HG03066 (cell line): ENCODE measurements at regions not wholly inside any gene's neighbourhood (a gene's known extent, or its start where the extent isn't known, plus 50 kb on each side); places are given as distances from the start of the nearest gene placed in this dataset.

Source experiments
- ATAC-seq: cut with Tn5 transposase; IDR thresholded peaks from one replicate; pipeline ENCODE4 v1.9.1; 2021; ENCODE audit warnings: low read depth; ENCODE audit not compliant: unreplicated experiment

DNA sequence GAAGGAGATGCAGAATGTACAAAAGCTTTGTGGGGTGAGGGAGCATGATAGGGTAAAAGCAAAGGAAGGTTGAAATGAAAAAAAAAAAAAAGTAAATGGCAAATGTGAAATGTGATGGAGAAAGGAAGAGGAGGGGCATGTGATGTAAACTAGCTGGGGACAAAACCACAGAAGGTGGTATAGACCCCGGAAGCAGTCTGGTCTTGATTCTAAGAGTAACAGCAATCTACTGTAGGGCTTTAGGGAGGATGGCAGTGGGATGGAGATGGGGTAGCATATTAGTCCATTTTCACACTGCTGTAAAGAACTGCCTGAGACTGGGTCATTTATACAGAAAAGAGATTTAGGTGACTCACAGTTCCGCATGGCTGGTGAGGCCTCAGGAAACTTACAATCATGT is 362.0 kb downstream of the SOCS6 start:
- ATAC-seq, result no peak

DNA sequence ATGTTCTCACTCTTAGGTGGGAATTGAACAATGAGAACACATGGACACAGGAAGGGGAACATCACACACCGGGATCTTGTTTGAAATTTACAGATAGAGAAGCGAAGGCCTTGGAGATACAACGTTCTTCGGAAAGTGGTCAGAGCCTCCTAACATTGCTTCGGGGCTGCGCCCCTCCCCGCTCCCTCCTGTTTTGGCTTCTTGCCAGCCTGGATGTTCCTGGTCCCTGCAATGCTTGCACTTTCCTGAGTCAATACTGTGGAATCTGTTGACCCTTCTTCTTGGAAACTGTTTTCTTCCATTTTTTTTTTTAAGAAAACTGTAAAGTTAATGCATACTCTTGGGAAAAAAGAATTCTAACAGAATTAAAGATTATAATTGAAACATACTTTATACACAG is 360.8 kb downstream of the SOCS6 start:
- ATAC-seq, result no peak

DNA sequence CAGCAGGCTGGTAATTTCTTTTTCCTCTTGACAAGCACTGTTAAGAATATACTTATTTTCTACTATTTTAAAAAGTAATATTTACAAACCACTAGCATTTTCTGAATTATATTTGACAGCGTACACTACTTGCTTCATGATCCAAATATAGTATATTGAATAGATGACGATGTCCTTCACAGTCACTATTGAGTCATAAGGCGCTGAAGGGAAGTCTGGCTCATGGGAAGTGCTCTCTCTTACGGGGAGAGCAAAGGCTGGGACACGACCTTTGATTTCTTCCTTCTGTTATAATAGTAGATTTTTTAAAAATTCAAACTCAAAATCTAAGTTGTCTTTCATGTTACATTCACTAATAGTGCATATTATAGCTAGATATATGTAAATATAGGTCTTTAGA is 357.1 kb downstream of the SOCS6 start:
- no peak for ATAC-seq

DNA sequence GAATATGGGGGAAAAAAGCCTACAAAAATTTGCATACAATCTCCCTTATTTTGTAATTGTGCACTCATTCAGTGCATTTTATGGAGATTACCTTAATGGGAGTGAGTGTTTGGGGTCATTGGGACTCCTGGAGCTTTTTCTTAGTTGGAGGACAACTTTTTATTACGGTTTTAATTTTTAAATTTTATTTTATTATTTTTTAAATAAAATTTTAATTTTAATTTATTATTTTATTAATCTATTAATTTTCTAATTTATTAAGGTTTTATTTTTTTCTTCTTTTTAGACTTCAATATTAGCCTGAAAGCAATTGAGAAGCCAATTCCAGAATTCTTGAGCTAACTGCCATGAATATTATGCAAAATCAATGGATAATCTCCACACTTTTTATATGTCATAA is 355.0 kb downstream of the SOCS6 start:
- ATAC-seq, result no peak

DNA sequence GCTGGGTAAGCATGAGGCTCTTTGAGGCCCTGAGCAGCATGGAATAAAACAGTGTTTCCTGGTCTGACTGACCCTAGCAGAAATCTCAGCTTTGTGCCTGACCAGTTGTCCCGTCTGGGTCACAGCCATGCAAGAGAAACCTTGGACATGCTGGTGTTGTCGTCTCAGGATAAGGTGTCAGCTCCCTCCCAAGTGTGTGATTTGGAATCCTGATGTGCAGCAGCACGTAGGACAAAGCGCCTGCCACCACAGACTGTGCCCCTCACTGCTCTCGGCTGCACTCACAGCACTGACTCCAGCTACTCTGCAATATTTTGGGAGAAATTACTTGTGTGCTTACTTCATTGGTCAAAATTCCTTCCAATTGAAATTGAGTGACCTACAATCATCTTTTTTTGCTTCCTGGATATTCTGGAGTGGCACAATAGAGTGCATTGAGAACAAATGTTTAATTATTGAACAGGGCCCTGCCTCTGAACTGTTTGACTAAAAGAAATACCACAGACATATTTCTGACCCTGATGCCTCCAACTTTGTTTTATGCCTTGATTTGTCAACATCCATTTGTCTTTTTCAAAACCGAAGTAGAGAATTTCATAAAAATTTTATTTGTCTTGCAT is 352.4 kb downstream of the SOCS6 start:
- no peak for ATAC-seq

DNA sequence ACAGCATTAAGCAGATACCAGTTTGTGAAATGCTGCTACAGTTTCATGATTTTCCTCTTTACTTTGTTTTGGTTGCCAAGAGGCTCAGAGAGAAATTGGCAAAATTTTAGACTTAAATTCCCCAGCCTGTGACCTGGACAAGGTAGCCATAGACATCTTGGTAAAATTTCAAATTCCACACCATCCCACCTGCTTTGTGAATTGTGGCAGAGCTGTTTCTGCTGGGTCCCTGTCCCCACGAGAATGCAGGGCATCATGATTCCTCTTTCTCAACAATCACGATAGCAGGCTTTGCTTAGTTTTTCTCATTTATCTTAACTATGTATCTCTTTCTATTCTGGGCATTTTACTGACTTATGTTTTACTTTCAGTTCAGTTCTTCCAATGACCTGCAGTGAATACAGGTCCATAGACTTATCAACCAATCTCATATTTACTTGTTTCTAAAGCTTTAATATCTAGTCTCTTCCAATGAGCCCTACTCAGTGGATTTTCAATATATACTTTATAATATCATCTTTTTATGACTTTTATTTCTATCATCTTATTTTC is 351.6 kb downstream of the SOCS6 start:
- no peak for ATAC-seq

DNA sequence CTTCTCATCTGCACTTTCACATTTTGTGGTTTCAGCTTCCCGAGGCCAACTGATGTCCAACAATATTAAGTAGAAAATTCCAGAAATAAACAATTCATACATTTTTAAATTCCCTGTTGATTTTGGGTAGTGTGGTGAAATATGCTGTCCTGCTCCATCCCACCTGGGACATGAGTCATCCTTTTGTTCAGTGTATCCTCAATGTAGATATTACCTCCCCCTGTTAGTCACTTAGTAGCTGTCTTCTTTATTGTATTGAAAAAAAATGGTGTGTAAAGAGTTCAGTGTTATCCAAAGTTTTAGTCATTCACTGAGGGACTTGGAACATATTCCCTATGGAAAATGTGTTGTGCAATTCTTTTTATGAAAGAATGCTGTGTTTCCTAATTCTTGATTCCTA is 348.1 kb downstream of the SOCS6 start:
- no peak for ATAC-seq

DNA sequence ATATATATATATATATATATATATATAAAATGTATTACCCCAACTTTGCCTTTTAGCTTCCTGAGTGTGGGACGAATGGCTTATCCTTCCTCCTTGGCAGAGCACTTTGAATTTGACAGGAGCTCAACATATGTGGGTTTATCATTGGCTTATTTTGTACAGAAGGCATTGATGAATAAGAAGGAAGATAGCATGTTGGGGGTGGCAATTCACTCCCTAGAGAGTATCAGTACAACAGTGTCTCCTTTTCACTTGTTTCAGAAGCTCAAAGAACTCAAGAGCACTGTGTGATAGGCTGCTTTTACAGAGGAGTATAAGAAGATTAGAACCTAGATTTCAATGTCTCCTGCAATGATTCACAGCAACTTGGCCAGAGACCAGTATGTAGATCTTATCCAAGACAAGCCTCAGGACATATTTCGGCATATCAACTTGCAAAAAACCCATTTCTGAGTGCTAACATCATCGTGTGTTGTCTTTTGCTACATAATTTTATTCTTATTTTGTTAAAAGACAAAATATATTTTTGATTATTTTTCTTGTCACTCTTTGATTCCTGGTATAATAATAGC is 345.8 kb downstream of the SOCS6 start:
- no peak for ATAC-seq

DNA sequence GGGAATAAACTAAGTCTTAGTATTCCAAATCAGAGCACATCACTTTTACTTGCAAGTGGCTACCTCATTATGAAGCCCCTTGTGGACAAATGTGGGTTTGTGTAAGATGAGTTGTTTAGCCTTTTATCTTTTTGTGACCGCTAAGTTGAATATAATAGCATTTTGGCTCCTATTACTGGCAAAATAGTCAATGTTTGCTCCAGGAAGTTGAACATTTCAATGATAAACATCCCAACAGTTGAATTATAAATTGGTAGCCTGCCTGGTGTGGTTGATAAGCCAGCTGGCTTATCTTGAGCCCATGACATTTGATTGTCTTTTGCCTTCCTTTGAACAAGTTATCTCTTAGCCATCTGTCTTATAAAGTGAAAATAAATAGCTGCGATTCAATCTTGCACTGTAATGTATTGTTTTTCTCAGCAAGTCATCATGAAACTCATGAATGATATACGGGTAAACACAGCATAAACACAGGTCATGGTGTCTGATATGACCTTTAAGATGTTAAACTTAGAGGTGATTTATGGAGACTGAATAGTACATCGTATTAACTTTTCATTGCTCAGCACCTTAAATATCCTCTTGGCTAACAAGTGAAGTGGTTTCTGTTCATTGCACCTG is 338.4 kb downstream of the SOCS6 start:
- no peak for ATAC-seq

DNA sequence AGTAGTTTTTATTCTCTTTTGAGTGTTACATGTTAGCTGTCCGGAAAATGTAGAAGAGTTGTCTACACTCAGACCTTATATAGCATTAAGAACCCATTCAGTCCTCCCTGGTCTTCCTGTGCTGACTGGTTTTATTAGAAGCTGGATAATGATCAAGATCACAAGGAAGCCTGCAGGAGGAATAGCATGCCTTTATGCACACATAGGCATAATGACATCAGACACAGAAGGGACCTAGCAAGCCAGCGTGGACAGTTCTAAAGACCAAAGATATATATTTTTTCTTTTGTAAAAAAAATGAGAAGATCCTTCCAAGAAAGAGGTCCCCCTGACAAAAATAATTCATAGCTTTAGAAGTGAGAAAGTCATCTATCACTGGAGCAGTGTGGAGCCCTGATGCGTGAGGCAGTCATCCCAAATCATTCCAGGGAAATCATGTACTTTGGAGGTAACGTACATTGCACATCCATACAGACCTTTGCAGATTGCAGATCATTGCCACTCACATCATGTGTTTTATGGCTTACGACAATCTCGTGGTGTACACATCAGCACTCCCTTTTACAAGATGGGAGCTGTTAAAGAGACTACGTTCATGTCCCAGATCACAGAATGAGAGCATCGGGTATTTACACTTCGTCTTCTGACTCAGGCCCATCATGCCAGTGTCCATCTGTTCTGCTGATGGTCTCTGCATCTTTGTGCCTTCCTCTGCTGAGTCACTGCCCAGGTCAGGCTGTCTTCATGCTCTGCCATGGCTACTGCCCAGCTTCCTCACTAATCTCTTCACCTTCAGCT is 334.0 kb downstream of the SOCS6 start:
- ATAC-seq, result no peak

DNA sequence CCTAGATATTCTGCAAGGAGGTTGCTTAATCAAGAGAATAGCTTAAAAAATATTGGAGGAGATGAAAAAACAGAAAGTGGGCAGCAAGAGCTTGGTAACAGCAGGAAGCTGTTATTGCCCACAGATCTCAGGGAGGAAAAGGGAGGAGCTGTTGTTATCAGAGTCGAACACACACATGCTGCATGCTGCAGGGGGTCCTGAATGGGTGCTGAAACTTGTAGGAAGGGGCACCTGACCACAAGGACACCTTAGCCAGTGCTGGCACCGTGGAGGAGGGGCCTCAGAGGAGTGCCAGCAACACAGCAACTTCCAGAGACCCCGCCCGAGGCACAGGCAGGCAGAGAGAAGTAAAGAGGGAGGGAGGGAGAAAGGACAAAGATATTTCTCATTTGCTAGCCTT is 332.9 kb downstream of the SOCS6 start:
- no peak for ATAC-seq

DNA sequence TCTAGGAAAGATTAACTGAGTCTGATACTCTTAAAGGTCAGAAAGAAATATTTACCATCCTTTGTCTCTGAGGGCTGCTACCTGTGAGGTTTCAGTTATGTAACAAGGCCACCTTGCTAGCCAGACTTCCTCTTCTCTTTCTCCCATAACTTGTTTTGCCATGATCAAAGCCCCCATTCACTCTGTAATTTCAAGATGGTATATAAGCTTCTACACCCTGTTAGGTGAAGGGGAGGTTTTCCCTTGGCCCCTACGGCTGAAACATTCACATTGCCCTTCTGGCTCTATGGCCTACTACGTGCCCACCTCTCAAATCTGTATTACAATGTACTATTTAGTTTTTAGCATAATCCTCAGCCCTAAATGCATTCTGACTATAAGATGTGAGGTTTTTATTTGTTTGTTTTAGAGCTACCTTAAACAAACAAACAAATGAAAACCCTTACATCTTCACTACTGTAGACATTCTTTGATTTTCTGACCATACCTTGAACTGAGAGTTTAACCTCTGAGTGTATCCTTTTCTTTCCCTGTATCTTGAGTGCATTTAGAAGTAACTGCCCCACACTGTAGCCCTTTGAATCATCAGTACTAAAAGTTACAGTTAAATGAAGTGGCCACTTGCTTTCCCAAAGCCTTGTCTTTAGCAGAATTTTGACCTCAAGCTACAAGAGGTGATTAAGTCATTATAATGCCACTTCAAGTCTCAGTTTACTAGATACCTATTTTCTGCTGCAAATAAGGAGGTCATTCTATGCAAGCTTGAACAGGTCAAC is 332.2 kb downstream of the SOCS6 start:
- ATAC-seq, result no peak

DNA sequence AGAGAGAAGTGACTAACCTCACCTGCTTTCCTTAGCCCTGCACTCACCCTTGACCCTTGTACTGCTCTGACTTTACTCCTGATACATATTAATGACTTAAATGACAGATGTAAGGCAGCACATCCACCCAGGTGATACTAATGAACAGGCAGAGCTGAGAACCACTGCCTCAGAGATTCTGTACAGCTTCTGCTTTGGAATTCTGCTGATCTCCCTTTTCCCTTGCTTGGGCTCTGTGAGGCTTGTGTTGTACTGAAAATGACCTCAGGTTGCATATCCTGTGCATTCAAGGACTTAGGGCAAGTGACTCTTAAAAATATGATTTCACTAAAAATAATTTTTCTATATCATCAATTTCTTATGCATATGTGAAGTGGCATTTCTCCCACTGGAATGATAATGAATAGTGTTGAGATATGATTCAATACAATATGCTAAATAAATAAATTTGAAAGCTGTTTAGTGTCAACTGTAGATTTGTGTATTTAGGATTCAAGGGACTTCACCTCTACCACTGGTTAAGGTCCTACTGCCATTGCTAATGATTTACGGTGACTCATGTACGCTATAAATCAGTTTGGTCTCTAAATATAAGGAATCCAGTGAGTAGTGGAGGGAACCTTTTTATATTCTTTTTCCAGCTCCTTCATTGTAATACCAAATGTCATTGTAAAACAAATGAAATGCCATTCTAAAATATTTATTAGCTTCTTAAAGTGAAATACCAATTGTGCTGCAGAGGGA is 328.3 kb downstream of the SOCS6 start:
- ATAC-seq, result no peak

DNA sequence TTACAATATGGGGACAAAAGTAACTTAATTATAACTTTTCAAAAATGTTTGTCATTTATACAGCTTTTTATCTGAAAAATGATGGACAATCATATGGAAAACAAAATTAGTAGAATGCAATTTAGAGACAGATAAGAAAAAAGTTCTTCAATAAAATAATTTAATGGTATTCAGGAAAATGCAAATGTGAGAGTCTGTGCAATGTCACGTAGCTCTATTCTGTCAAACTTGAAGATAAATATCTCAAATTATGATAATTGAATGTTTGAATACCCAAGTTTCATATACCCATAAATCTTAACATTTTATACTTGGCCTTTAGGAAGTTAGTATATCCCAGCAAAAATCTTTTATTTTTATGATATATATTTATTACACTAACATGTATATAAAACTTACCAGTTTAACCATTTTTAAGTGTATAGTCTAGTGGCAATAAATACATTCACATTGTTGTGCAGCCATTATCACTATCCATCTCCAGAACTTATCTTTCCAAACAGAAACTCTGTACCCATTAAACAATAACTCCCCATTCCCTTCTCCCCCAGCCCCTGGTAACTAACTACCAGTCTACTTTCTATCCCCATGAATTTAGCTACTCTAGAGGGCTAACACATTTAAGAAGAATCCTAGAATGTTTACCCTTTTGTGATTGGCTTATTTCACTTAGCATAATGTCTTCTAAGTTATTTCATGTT is 311.5 kb downstream of the SOCS6 start:
- ATAC-seq, result no peak

DNA sequence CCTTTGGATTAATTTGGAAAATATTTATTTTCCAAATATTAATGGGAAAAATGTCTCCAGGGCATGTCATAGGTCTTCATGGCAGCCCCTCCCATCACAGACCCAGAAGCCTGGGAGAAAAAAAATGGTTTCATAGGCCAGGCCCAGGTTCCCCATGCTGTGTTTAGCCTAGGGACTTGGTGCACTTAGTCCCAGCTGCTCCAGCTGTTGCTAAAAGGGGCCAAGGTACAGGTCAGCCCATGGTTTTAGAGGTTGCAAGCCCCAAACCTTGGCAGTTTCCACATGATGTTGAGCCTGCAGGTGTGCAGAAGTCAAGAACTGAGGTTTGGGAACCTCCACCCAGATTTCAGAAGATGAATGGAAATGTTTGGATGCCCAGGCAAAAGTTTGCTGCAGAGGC is 309.6 kb downstream of the SOCS6 start:
- ATAC-seq, result no peak

DNA sequence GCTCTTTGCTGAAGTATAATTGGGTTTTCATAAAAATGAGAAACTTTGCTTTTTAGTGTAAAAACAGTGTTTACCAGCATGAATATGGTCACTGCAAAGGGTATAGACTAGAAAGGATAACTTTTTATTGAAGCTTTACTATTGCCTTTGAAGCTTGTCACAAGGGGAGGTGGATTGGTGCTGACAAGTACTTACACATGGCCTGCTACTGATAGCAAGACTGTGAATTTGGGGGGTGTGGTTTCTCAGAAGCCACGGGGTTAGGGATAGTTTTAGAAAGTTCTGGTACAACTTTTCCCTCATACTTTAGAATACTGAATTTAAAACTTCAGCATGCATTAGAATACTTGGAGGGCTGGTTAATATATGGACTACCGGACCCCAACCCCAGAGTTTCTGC is 294.1 kb downstream of the SOCS6 start:
- ATAC-seq, result no peak

DNA sequence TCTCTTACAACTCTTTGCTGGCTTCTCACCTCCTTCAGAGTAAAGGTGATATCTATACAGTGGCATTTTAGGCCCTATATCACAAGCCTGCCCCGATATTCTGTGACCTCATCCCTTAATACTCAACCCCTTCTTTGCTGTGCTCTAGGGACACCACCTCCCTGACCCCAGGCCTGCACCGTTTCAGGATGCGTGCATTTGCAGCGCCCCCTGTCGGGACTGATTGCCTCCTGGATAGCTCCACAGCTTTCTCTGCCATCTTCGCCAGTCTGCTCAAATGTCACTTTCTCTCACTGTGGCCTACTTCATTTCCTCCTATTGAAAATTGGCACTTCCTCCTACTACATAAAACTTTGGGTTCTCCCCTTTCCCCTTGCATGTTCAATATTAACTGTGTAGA is 289.6 kb downstream of the SOCS6 start:
- ATAC-seq, result no peak

DNA sequence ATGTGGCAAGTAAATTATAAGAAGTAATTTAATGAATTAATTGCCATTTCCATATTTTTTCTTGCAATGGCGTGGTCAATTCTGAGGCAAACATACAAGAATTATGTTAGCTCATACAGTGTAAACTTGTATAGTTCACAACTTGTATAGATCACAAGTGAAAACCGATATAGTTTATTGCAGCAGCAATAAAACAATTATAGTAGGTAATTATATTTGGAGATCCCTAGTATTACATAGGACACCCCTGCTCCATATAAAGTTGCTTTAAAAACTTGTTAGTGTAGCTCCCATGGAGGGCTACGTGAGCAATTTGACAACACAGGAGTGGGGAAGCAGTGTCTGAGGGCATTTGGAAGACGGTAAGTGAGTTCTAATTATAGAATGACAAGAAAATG is 288.2 kb downstream of the SOCS6 start:
- no peak for ATAC-seq

DNA sequence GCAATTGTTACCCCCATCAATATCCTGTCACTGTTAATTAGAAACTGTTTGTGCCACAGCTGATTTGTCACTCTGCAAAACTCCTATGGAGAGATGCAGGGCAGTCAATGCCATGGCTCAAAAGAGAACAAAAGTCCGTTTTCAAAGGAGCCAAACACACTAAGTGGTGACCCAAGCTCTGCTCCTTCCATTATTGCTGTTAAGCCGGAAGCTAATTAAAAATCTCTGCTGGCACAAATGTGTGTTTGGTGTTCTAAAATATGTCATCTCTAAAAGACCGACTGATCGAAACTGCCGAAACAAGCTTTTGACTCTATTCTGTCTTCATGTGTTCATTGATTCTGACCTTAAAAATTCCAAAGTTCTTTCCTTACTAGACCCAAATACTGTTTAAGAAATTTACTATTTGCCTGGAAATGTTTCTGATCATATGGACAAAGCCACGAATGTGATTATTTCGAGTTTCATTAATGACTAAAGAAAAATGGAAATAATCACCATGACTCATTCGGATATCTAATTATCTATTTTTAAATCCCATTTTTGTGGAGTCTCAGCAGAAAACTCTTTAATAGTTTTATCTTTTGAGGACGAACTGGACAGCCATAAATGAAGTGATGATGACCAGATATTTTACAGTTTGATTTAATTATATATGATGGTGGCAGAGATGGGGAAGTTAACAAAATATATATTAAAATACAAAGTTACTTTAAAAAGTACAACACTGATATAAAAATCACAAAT is 287.6 kb downstream of the SOCS6 start:
- no peak for ATAC-seq
